A673 (cell line): ENCODE measurements at regions not wholly inside any gene's neighbourhood (a gene's known extent, or its start where the extent isn't known, plus 50 kb on each side); places are given as distances from the start of the nearest gene placed in this dataset.

Experiments
- CTCF ChIP-seq: fragments of 300-800, 200-600 bp; sonication (generic); conservative IDR thresholded peaks from 2 replicates; pipeline ENCODE4 v1.5.1; 2017; ENCODE audit warnings: low read depth, mild to moderate bottlenecking, antibody characterized with exemption, low read length, moderate library complexity, mixed read lengths
- EZH2 ChIP-seq: fragments of 200-600 bp; sonication (generic); IDR thresholded peaks from 2 replicates; pipeline ENCODE4 v1.6.1; 2017; ENCODE audit warnings: borderline replicate concordance, low read depth, mild to moderate bottlenecking, mixed read lengths, antibody characterized with exemption, low read length; ENCODE audit not compliant: poor library complexity, severe bottlenecking

GRCh38 chr4:148893095-148893494, 450.9 kb upstream of the NR3C2 start:
- TF ChIP-seq CTCF: no peak
- no peak for TF ChIP-seq EZH2
